ENCODE measurements at regions not wholly inside any gene's neighbourhood (a gene's known extent, or its start where the extent isn't known, plus 50 kb on each side); places are given as distances from the start of the nearest gene placed in this dataset.

DNA sequence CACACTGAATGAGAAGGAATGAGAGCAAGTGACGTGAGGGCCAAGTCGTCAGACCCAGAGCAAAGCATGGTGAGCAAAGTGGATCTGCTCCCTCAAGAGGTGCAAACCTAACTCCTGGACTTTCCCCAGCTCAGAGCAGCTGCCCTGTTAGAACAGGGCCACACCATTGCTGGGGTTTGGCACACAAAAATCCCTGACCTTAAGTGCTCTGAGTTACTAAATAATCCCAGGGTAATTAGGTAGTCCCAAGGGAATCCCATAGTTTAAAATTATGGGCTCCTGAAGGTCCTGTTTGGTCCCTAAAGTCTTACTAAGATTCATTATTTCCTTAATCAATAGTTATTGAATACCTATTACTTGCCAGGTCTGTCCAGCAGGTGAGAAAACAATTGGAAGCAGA, 165.1 kb upstream of the TNFAIP3 start:
- Histone ChIP-seq H3F3A (replicated peaks; ENCODE audit: insufficient read depth) (no peaks in the 10 kb centered on the region), H3K79me2 (ENCODE audit: insufficient read depth) (no peaks in the 10 kb centered on the region), H3K4me1 (ENCODE audit: control insufficient read depth in 1 of 2, insufficient read depth in 2 of 2, low read depth in 1 of 2, low read length in 1 of 2) (no peaks in the 10 kb centered on the region), H4K20me1 (ENCODE audit: insufficient read depth) (no peaks in the 10 kb centered on the region), H3K9me3 (no peaks in the 10 kb centered on the region), H3K9me2 (no peaks in the 10 kb centered on the region), H3K4me3 (ENCODE audit: low read depth in 2 of 2, low read length in 1 of 2) (no peak overlapping the region), H3K9ac (no peak overlapping the region), H3K27ac (ENCODE audit: low read depth in 2 of 2, low read length in 1 of 2) (no peak overlapping the region), H3K4me2 (no peak overlapping the region), H3K36me3 (replicated peaks in 1 of 2; ENCODE audit: control insufficient read depth in 1 of 2, insufficient read depth in 2 of 2, low read length in 1 of 2) (no peaks in the 10 kb centered on the region), H3K27me3 (ENCODE audit: insufficient read depth) (no peaks in the 10 kb centered on the region; the same call in 1 of the 2 replicates), H2AFZ (ENCODE audit: low read depth) (no peak overlapping the region)
- no peak for DNase-seq
- TF ChIP-seq RAD21 (IDR thresholded peaks at IDR 0.05; ENCODE audit: low read length), result no peak
- TF ChIP-seq RFX5 (IDR thresholded peaks at IDR 0.05; ENCODE audit: low read length), result no peak
- no peak for TF ChIP-seq CHD2 (IDR thresholded peaks at IDR 0.05; ENCODE audit: low read length, partially characterized antibody)
- no peak for TF ChIP-seq TEAD4 (IDR thresholded peaks at IDR 0.05; ENCODE audit: borderline replicate concordance, insufficient read depth)
- TF ChIP-seq JUND (IDR thresholded peaks at IDR 0.05), result no peak
- TF ChIP-seq SIN3A (IDR thresholded peaks at IDR 0.05; ENCODE audit: borderline replicate concordance, low read depth, low read length), result no peak
- TF ChIP-seq GABPA (IDR thresholded peaks at IDR 0.05; ENCODE audit: low read depth), result no peak
- ChIA-PET POLR2A (no interaction called here), CTCF (no interaction called here)
- 7% methylated on average over 2 of the region's 2 CpGs for WGBS (ENCODE audit: low lambda C conversion rate)

GRCh38 chr6:137702791-137703424, 164.2 kb upstream of the TNFAIP3 start:
- Histone ChIP-seq H3K36me3 (replicated peaks in 1 of 2; ENCODE audit: control insufficient read depth in 1 of 2, insufficient read depth in 2 of 2, low read length in 1 of 2) (no peaks in the 10 kb centered on the region), H3K9me2 (no peaks in the 10 kb centered on the region), H3F3A (replicated peaks; ENCODE audit: insufficient read depth) (no peaks in the 10 kb centered on the region), H3K4me3 (ENCODE audit: low read depth in 2 of 2, low read length in 1 of 2) (no peak overlapping the region), H3K27me3 (ENCODE audit: insufficient read depth) (no peaks in the 10 kb centered on the region; the same call in 1 of the 2 replicates), H3K4me1 (ENCODE audit: control insufficient read depth in 1 of 2, insufficient read depth in 2 of 2, low read depth in 1 of 2, low read length in 1 of 2) (peaks cover 0 to under 1% of the 10 kb centered on the region in 2 experiments; a peak in 1 of 4 replicates), H3K4me2 (no peak overlapping the region), H3K9me3 (no peaks in the 10 kb centered on the region), H2AFZ (ENCODE audit: low read depth) (no peak overlapping the region), H3K27ac (ENCODE audit: low read depth in 2 of 2, low read length in 1 of 2) (no peak overlapping the region), H4K20me1 (ENCODE audit: insufficient read depth) (no peaks in the 10 kb centered on the region), H3K9ac (no peak overlapping the region), H3K79me2 (ENCODE audit: insufficient read depth) (no peaks in the 10 kb centered on the region)
- ChIA-PET POLR2A (no interaction called here), CTCF (no interaction called here)
- DNase-seq, result no peak
- WGBS (ENCODE audit: low lambda C conversion rate), result 0% methylated on average over 1 of the region's 1 CpG
- TF ChIP-seq FOXJ3 (CRISPR knock-in tag; IDR thresholded peaks at IDR 0.05) (no peak), POLR2AphosphoS5 (IDR thresholded peaks at IDR 0.05; ENCODE audit: low read depth, low read length) (no peak), PBX3 (IDR thresholded peaks at IDR 0.05) (no peak), TEAD4 (IDR thresholded peaks at IDR 0.05; ENCODE audit: borderline replicate concordance, insufficient read depth) (no peak), IRF3 (IDR thresholded peaks at IDR 0.05; ENCODE audit: low read depth, low read length) (no peak), SIN3A (IDR thresholded peaks at IDR 0.05; ENCODE audit: borderline replicate concordance, low read depth, low read length) (no peak), TCF12 (IDR thresholded peaks at IDR 0.05) (no peak), CHD2 (IDR thresholded peaks at IDR 0.05; ENCODE audit: low read length, partially characterized antibody) (no peak), FOSL2 (IDR thresholded peaks at IDR 0.05; ENCODE audit: borderline replicate concordance, low read depth) (no peak), YY1 (IDR thresholded peaks at IDR 0.05; ENCODE audit: low read depth) (no peak), ELF1 (IDR thresholded peaks at IDR 0.05) (no peak)

Data from SK-N-SH (cell line).